DOHH2 (cell line): ENCODE measurements at regions not wholly inside any gene's neighbourhood (a gene's known extent, or its start where the extent isn't known, plus 50 kb on each side); places are given as distances from the start of the nearest gene placed in this dataset.

Experiments
- H3F3A ChIP-seq: fragments of 200-600 bp; sonication (generic), shearing (Covaris generic); 2 replicates; pipeline ENCODE4 v1.6.0; 2016; ENCODE audit warnings: antibody characterized with exemption, mild to moderate bottlenecking; ENCODE audit not compliant: control insufficient read depth, insufficient read depth
- H3K27ac ChIP-seq: fragments of 200-600 bp; sonication (generic); 2 replicates; pipeline ENCODE4 v1.5.1; 2014; ENCODE audit warnings: low read depth, mild to moderate bottlenecking, low read length, moderate library complexity
- H3K27me3 ChIP-seq: fragments of 200-600 bp; sonication (generic); 2 replicates; pipeline ENCODE4 v1.6.1; 2014; ENCODE audit warnings: mild to moderate bottlenecking, low read length, mixed read lengths; ENCODE audit not compliant: control insufficient read depth
- H3K36me3 ChIP-seq: fragments of 200-600 bp; sonication (generic); 2 replicates; pipeline ENCODE4 v1.6.1; 2014; ENCODE audit warnings: mild to moderate bottlenecking, low read length, moderate library complexity, mixed read lengths; ENCODE audit not compliant: control insufficient read depth
- H3K4me1 ChIP-seq: fragments of 200-600 bp; sonication (generic); 2 replicates; pipeline ENCODE4 v1.6.1; 2014; ENCODE audit warnings: mild to moderate bottlenecking, low read length, mixed read lengths; ENCODE audit not compliant: control insufficient read depth
- H3K4me2 ChIP-seq: fragments of 200-600 bp; sonication (generic); 2 replicates; pipeline ENCODE4 v1.6.0; 2014; ENCODE audit warnings: mild to moderate bottlenecking, low read length, moderate library complexity
- H3K4me3 ChIP-seq: fragments of 200-600 bp; sonication (generic); 2 replicates; pipeline ENCODE4 v1.5.1; 2014; ENCODE audit warnings: mild to moderate bottlenecking, low read length, mixed read lengths
- H3K79me2 ChIP-seq: fragments of 200-600 bp; sonication (generic); 2 replicates; pipeline ENCODE4 v1.6.1; 2014; ENCODE audit warnings: mild to moderate bottlenecking, low read length, mixed read lengths; ENCODE audit not compliant: control insufficient read depth
- H3K9me2 ChIP-seq: fragments of 200-600 bp; sonication (generic); replicated peaks from 2 replicates; pipeline ENCODE4 v1.6.1; 2014; ENCODE audit warnings: mild to moderate bottlenecking, low read length, mixed read lengths; ENCODE audit not compliant: control insufficient read depth
- H3K9me3 ChIP-seq: fragments of 200-600 bp; sonication (generic); 2 replicates; pipeline ENCODE4 v1.6.1; 2014; ENCODE audit warnings: antibody characterized with exemption, low read length, mixed read lengths; ENCODE audit not compliant: control insufficient read depth, insufficient read depth
- H4K20me1 ChIP-seq: fragments of 200-600 bp; sonication (generic); 2 replicates; pipeline ENCODE4 v1.6.0; 2014; ENCODE audit warnings: low read depth, mild to moderate bottlenecking, antibody characterized with exemption, low read length, moderate library complexity; ENCODE audit not compliant: control insufficient read depth, insufficient read depth
- EZH2phosphoT487 ChIP-seq: fragments of 200-600 bp; sonication (generic); IDR thresholded peaks from 2 replicates; pipeline ENCODE4 v1.6.1; 2017; ENCODE audit warnings: borderline replicate concordance, mild to moderate bottlenecking, antibody characterized with exemption, low read length, moderate library complexity, mixed read lengths
- TF ChIP-seq, protein P1 (sequence below): fragments of 200-600 bp; sonication (generic); IDR thresholded peaks from one replicate; pipeline ENCODE4 v1.5.1; 2014; ENCODE audit warnings: antibody characterized with exemption, mild to moderate bottlenecking, low read depth, low read length; ENCODE audit not compliant: poor library complexity, severe bottlenecking

DNA sequence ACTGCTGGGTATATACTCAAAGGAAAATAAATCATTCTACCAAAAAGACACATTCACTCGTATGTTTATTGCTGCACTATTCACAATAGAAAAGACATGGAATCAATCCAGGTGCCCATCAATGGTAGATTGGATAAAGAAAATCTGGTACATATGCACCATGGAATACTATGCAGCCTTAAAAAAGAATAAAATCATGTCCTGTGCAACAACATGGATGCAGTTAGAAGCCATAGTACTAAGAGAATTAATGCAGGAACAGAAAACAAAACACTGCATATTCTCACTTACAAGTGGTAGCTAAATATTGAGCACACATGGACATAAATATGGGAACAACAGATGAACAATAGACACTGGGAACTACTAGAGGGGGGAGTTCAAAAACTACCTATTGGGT, 96.3 kb downstream of the FAM76B start:
- TF ChIP-seq, protein P1, sequence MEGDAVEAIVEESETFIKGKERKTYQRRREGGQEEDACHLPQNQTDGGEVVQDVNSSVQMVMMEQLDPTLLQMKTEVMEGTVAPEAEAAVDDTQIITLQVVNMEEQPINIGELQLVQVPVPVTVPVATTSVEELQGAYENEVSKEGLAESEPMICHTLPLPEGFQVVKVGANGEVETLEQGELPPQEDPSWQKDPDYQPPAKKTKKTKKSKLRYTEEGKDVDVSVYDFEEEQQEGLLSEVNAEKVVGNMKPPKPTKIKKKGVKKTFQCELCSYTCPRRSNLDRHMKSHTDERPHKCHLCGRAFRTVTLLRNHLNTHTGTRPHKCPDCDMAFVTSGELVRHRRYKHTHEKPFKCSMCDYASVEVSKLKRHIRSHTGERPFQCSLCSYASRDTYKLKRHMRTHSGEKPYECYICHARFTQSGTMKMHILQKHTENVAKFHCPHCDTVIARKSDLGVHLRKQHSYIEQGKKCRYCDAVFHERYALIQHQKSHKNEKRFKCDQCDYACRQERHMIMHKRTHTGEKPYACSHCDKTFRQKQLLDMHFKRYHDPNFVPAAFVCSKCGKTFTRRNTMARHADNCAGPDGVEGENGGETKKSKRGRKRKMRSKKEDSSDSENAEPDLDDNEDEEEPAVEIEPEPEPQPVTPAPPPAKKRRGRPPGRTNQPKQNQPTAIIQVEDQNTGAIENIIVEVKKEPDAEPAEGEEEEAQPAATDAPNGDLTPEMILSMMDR: no peak
- TF ChIP-seq EZH2phosphoT487: no peak
- H3K4me2 ChIP-seq: peak overlapping the region; percentile 60
- H3K27me3 ChIP-seq: no peaks in the 10 kb centered on the region

DNA sequence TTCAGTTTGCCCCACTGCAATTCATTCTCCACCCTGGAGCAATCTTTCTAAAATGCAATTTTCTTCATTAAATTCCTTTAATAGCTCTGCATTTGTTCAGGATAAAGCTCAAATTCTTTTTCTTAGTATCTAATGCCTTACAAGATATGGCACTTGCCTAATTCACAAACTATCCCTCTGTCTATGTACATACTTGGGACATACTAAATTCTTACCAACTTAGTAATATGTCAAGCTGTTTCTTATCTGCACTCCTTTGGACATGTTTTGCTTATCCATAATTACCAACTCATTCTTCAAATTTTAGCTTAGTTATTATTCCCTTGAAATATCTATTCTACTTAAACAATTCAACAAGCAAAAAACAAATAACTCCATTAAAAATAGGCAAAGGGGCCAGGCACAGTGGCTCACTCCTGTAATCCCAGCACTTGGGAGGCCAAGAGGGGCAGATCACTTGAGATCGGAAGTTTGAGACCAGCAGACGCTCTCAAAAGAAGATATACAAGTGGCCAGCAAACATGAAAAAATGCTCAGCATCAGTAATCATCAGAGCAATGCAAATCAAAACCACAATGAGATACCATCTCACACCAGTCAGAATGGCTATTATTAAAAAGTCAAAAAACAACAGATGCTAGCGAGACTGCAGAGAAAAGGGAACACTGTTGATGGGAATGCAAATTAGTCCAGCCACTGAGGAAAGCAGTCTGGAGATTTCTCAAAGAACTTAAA, 96.9 kb downstream of the FAM76B start:
- H3K9me2 ChIP-seq: no peaks in the 10 kb centered on the region
- H3K36me3 ChIP-seq: peaks cover 43% of the 10 kb centered on the region
- no peaks in the 10 kb centered on the region for H4K20me1 ChIP-seq
- no peaks in the 10 kb centered on the region for H3K27me3 ChIP-seq
- no peaks in the 10 kb centered on the region for H3K79me2 ChIP-seq
- H3K4me3 ChIP-seq: peak overlapping the region; percentile 62
- peak overlapping the region; percentile 93 for H3K27ac ChIP-seq
- peaks cover 36% of the 10 kb centered on the region for H3F3A ChIP-seq
- peaks cover 19% of the 10 kb centered on the region; the same call in 1 of the 2 replicates for H3K9me3 ChIP-seq
- H3K4me2 ChIP-seq: peak overlapping the region; percentile 60
- H3K4me1 ChIP-seq: peaks cover 96% of the 10 kb centered on the region
- TF ChIP-seq, protein P1: no peak
- TF ChIP-seq EZH2phosphoT487: no peak

More for the DNA sequence above, 96.3 kb downstream of the FAM76B start:
- peaks cover 16% of the 10 kb centered on the region; the same call in 1 of the 2 replicates for H3K9me3 ChIP-seq
- no peaks in the 10 kb centered on the region for H3K79me2 ChIP-seq
- H3K4me3 ChIP-seq: peak overlapping the region; percentile 35
- H3K4me1 ChIP-seq: peaks cover 97% of the 10 kb centered on the region
- H3F3A ChIP-seq: peaks cover 33% of the 10 kb centered on the region
- no peaks in the 10 kb centered on the region for H3K9me2 ChIP-seq
- peak overlapping the region; percentile 93 for H3K27ac ChIP-seq
- peaks cover 44% of the 10 kb centered on the region for H3K36me3 ChIP-seq
- no peaks in the 10 kb centered on the region for H4K20me1 ChIP-seq

DNA sequence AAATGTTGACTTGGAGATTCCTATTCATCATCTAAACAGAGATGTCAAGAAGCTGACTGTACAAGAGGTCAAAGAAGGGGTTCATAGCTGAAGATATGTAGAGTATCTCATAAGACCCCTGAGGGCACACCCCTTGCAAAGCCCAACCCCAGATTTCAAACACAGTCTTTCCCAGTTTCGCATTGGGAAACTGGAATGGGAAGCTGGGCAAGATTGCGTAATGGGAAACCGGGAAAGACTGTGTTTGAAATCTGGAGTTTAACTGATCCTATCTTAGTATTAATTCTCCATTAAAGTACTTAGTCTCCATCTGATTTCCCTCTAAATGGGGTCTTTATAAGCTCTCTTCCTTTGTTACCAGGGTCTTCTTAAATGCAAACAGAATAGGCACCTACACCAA, 99.5 kb downstream of the FAM76B start:
- H3K9me3 ChIP-seq: peaks cover 14% of the 10 kb centered on the region; the same call in 1 of the 2 replicates
- peaks cover 73% of the 10 kb centered on the region for H3K4me1 ChIP-seq
- H3K27ac ChIP-seq: no peak overlapping the region
- TF ChIP-seq, protein P1: no peak
- TF ChIP-seq EZH2phosphoT487: no peak
- no peak overlapping the region for H3K4me3 ChIP-seq
- H3F3A ChIP-seq: peaks cover 34% of the 10 kb centered on the region
- peaks cover 21% of the 10 kb centered on the region for H3K36me3 ChIP-seq
- H4K20me1 ChIP-seq: no peaks in the 10 kb centered on the region
- no peaks in the 10 kb centered on the region for H3K9me2 ChIP-seq
- peak overlapping the region; percentile 1; the same call in 1 of the 2 replicates for H3K4me2 ChIP-seq
- no peaks in the 10 kb centered on the region for H3K79me2 ChIP-seq
- no peaks in the 10 kb centered on the region for H3K27me3 ChIP-seq
